IMR-90 (cell line): ENCODE measurements at regions not wholly inside any gene's neighbourhood (a gene's known extent, or its start where the extent isn't known, plus 50 kb on each side); places are given as distances from the start of the nearest gene placed in this dataset.

Experiments used
- ATAC-seq: fragments of 200-7000 bp; cut with Tn5 transposase; 2 replicates; pipeline ENCODE4 v1.9.1; 2020; ENCODE audit warnings: low read depth, mild to moderate bottlenecking, moderate library complexity
- BruUV-seq: library from RNA; stranded (reverse); fragments of 400-500 nt; replicated peaks from 2 replicates; lab custom pipeline; 2021; lab: Mats Ljungman, UMichigan
- CTCF ChIA-PET: fragments of 300-600 bp; formaldehyde crosslinking; extraction: SDS; loops from one replicate; lab custom pipeline; 2021; ENCODE audit warnings: antibody characterized with exemption; lab: Yijun Ruan, JAX
- POLR2A ChIA-PET: fragments of 300-600 bp; sonication (Branson Sonifier 250); formaldehyde crosslinking; loops from one replicate; lab custom pipeline; 2022; ENCODE audit warnings: antibody characterized with exemption; ENCODE audit not compliant: unreplicated experiment; lab: Charles Lee
- DNase-seq: peaks from one replicate; pipeline ENCODE4 v3.0.0; 2013
- H2AFZ ChIP-seq: replicated peaks from 2 replicates; pipeline ENCODE3; 2013; ENCODE audit warnings: low read length, mild to moderate bottlenecking; ENCODE audit not compliant: poor library complexity
- H2AK5ac ChIP-seq: 2 replicates; pipeline ENCODE4 v1.6.1; 2013; ENCODE audit warnings: low read depth, low read length, inconsistent platforms
- H2AK9ac ChIP-seq: replicated peaks from 2 replicates; pipeline ENCODE3; 2013; ENCODE audit warnings: mild to moderate bottlenecking, low read depth, low read length, moderate library complexity; ENCODE audit not compliant: poor library complexity
- H2BK120ac ChIP-seq: 2 replicates; pipeline ENCODE4 v1.6.1; 2013; ENCODE audit warnings: low read depth, low read length, inconsistent platforms
- H2BK15ac ChIP-seq: 3 replicates; pipeline ENCODE4 v1.6.1; 2013; ENCODE audit warnings: low read depth, low read length, inconsistent platforms
- H2BK20ac ChIP-seq: 2 replicates; pipeline ENCODE4 v1.6.1; 2013; ENCODE audit warnings: low read depth, mild to moderate bottlenecking, inconsistent platforms, low read length, moderate library complexity
- H2BK5ac ChIP-seq: 2 replicates; pipeline ENCODE4 v1.6.1; 2013; ENCODE audit warnings: mild to moderate bottlenecking, low read depth, low read length, inconsistent platforms; ENCODE audit not compliant: poor library complexity, severe bottlenecking
- H3K14ac ChIP-seq: replicated peaks from 2 replicates; pipeline ENCODE4 v1.6.1; 2013; ENCODE audit warnings: low read depth, low read length, inconsistent platforms
- H3K18ac ChIP-seq: 2 replicates; pipeline ENCODE4 v1.6.1; 2013; ENCODE audit warnings: low read depth, low read length, control low read depth
- H3K23ac ChIP-seq: 2 replicates; pipeline ENCODE4 v1.6.1; 2013; ENCODE audit warnings: low read depth, low read length, inconsistent platforms
- H3K27ac ChIP-seq: 2 replicates; pipeline ENCODE4 v1.5.1; 2013; ENCODE audit warnings: mild to moderate bottlenecking, control low read depth, low read length; ENCODE audit not compliant: insufficient read depth
- H3K27me3 ChIP-seq: 2 replicates; pipeline ENCODE4 v1.6.1; 2013; ENCODE audit warnings: low read length; ENCODE audit not compliant: control insufficient read depth, insufficient read depth
- H3K36me3 ChIP-seq: 2 replicates; pipeline ENCODE4 v1.6.1; 2013; ENCODE audit warnings: low read length, mixed read lengths; ENCODE audit not compliant: control insufficient read depth, insufficient read depth
- H3K4ac ChIP-seq: 2 replicates; pipeline ENCODE4 v1.6.1; 2013; ENCODE audit warnings: low read depth, low read length, inconsistent platforms
- H3K4me1 ChIP-seq: 2 replicates; pipeline ENCODE4 v1.6.1; 2013; ENCODE audit warnings: low read length, mixed read lengths; ENCODE audit not compliant: control insufficient read depth, insufficient read depth
- H3K4me2 ChIP-seq: 2 replicates; pipeline ENCODE4 v1.6.1; 2013; ENCODE audit warnings: low read depth, mild to moderate bottlenecking, control low read depth, low read length, moderate library complexity
- H3K4me3 ChIP-seq: 2 replicates; pipeline ENCODE4 v1.5.1; 2013; ENCODE audit warnings: low read depth, mild to moderate bottlenecking, control low read depth, low read length, moderate library complexity; ENCODE audit not compliant: insufficient read depth
- H3K56ac ChIP-seq: 2 replicates; pipeline ENCODE4 v1.6.1; 2013; ENCODE audit warnings: low read length, inconsistent platforms; ENCODE audit not compliant: insufficient read depth; ENCODE audit errors: extremely low read depth
- H3K79me1 ChIP-seq, 2 experiments: 2 replicates each; pipeline ENCODE4 v1.6.1; 2013; ENCODE audit warnings: low read length in 2 of 2, inconsistent platforms in 1 of 2, low read depth in 1 of 2
- H3K9ac ChIP-seq: 2 replicates; pipeline ENCODE4 v1.6.1; 2013; ENCODE audit warnings: low read depth, low read length, control low read depth
- H3K9me1 ChIP-seq: 2 replicates; pipeline ENCODE4 v1.6.1; 2013; ENCODE audit warnings: low read length, inconsistent platforms; ENCODE audit not compliant: insufficient read depth
- H3K9me3 ChIP-seq: 2 replicates; pipeline ENCODE4 v1.6.1; 2013; ENCODE audit warnings: low read length; ENCODE audit not compliant: control insufficient read depth, insufficient read depth
- H4K20me1 ChIP-seq: 2 replicates; pipeline ENCODE4 v1.6.1; 2013; ENCODE audit warnings: low read length, inconsistent platforms; ENCODE audit not compliant: insufficient read depth
- H4K5ac ChIP-seq: 2 replicates; pipeline ENCODE4 v1.6.1; 2013; ENCODE audit warnings: mild to moderate bottlenecking, low read depth, low read length, control low read depth
- H4K8ac ChIP-seq, 2 experiments: 2 replicates each; pipeline ENCODE4 v1.6.1; 2013; ENCODE audit warnings: low read depth in 2 of 2, low read length in 2 of 2, control low read depth in 1 of 2, inconsistent platforms in 1 of 2
- H4K91ac ChIP-seq: 2 replicates; pipeline ENCODE4 v1.6.1; 2013; ENCODE audit warnings: low read depth, low read length, inconsistent platforms; ENCODE audit not compliant: insufficient read depth
- BHLHE40 ChIP-seq: fragments of 150-350 bp; IDR thresholded peaks from 2 replicates; pipeline ENCODE4 v1.6.1; 2016; ENCODE audit warnings: mild to moderate bottlenecking, low read depth, low read length
- CEBPB ChIP-seq: IDR thresholded peaks from 2 replicates; pipeline ENCODE4 v1.6.1; 2012; ENCODE audit warnings: low read depth, low read length, improper control_type of control experiment
- CHD1 ChIP-seq: IDR thresholded peaks from 2 replicates; pipeline ENCODE4 v1.6.1; 2012; ENCODE audit warnings: low read depth, low read length, improper control_type of control experiment
- ELK1 ChIP-seq: fragments of 150-350 bp; IDR thresholded peaks from 2 replicates; pipeline ENCODE4 v1.6.1; 2016; ENCODE audit warnings: low read depth, mild to moderate bottlenecking, low read length, moderate library complexity, borderline replicate concordance
- MAFK ChIP-seq: IDR thresholded peaks from 2 replicates; pipeline ENCODE4 v1.6.1; 2012; ENCODE audit warnings: low read depth, low read length, improper control_type of control experiment
- MAZ ChIP-seq: IDR thresholded peaks from 2 replicates; pipeline ENCODE4 v1.6.1; 2012; ENCODE audit warnings: low read depth, mild to moderate bottlenecking, low read length, improper control_type of control experiment, moderate library complexity, borderline replicate concordance
- MXI1 ChIP-seq: IDR thresholded peaks from 2 replicates; pipeline ENCODE4 v1.6.1; 2012; ENCODE audit warnings: low read depth, mild to moderate bottlenecking, low read length, moderate library complexity, borderline replicate concordance
- RCOR1 ChIP-seq: IDR thresholded peaks from 2 replicates; pipeline ENCODE4 v1.6.1; 2012; ENCODE audit warnings: mild to moderate bottlenecking, low read length, improper control_type of control experiment; ENCODE audit not compliant: insufficient replicate concordance
- WGBS, 2 experiments: methylation state at CpG; one replicate each; pipeline versions ENCODE4 v1.1.5 to v1.1.7; 2013; ENCODE audit warnings: missing lambda C conversion rate in 2 of 2; ENCODE audit not compliant: insufficient read length in 1 of 2; ENCODE audit errors: extremely low coverage in 2 of 2; 5-methylcytosine and 5-hydroxymethylcytosine counted together
- dilution Hi-C: fragments of 300-500 bp; cut with HindIII; formaldehyde crosslinking; loops from one replicate; pipeline ENCODE4 v1.14.3; 2018; ENCODE audit warnings: low sequenced_read_pairs; ENCODE audit not compliant: unreplicated experiment
- in situ Hi-C: fragments of 300-500 bp; cut with MboI; formaldehyde crosslinking; loops from 3 replicates; pipeline ENCODE4 v1.14.3; 2019; ENCODE audit warnings: low sequenced_read_pairs, inconsistent platforms, mixed read lengths
- intact Hi-C: fragments of 100-400 bp; cut with micrococcal nuclease; formaldehyde crosslinking; loops from 2 replicates; pipeline ENCODE4 v1.10.0; 2022

DNA sequence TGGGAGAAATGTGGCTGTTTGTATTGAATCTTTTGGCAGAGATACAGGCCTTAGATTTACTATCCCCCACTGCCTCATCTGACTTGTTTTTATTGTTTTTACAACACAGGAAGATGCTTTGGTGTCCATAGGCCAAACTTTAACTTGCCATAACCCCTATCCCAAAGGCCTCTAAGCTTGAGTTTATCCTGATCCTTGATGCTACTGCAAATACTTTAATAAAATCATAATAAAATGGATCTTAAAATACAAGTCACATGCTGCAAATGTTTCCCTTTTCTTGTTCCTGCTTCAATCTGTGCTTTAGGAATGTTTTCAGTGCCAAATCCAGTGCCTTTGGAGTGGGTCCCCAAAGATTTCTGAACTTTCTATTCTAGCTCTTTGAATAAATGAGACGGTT lies 770.6 kb downstream of the DACH1 start:
- Histone ChIP-seq H4K91ac (no peak overlapping the region), H3K9me3 (0 out of 2 replicates have a peak, but pooled peaks cover 2% of the 10 kb centered on the region), H3K4me2 (no peak overlapping the region), H3K18ac (no peak overlapping the region), H2BK120ac (no peak overlapping the region), H2BK20ac (no peak overlapping the region), H3K4me3 (no peak overlapping the region), H3K9me1 (no peaks in the 10 kb centered on the region), H3K36me3 (no peaks in the 10 kb centered on the region), H3K79me1 (no peaks in the 10 kb centered on the region), H3K14ac (no peak overlapping the region), H4K8ac (no peak overlapping the region), H4K5ac (no peak overlapping the region), H3K9ac (no peak overlapping the region), H4K20me1 (no peaks in the 10 kb centered on the region), H3K4me1 (no peaks in the 10 kb centered on the region), H2AK9ac (no peak overlapping the region), H3K23ac (no peak overlapping the region), H3K27me3 (no peaks in the 10 kb centered on the region), H3K4ac (no peak overlapping the region), H2BK15ac (no peak overlapping the region), H3K56ac (no peak overlapping the region), H2AK5ac (no peak overlapping the region), H3K27ac (no peak overlapping the region), H2AFZ (no peak overlapping the region), H2BK5ac (no peak overlapping the region)
- no TSS peak for BruUV-seq
- in situ Hi-C loops = no loop called here
- POLR2A ChIA-PET = no interaction called here
- dilution Hi-C loops = no loop called here
- TF ChIP-seq BHLHE40 (no peak), MAFK (no peak), ELK1 (no peak), MAZ (no peak), MXI1 (no peak), RCOR1 (no peak), CHD1 (no peak), CEBPB (no peak)
- CTCF ChIA-PET = no interaction called here
- ATAC-seq (no peak), DNase-seq (no peak)
- intact Hi-C loops = no loop called here
- WGBS, 2 experiments = no CpG with 5 or more reads among the region's 1 CpG
